GM12864 (cell line): ENCODE measurements at regions not wholly inside any gene's neighbourhood (a gene's known extent, or its start where the extent isn't known, plus 50 kb on each side); places are given as distances from the start of the nearest gene placed in this dataset.

Source experiments
- DNase-seq: peaks from one replicate; pipeline ENCODE4 v3.0.0-alpha.2; 2011; ENCODE audit warnings: low read depth
- H3K4me3 ChIP-seq: 2 replicates; pipeline ENCODE4 v1.5.1; 2011; ENCODE audit warnings: mild to moderate bottlenecking, low read depth, low read length, control low read depth
- CTCF ChIP-seq: IDR thresholded peaks from 2 replicates; pipeline ENCODE4 v1.5.1; 2011; ENCODE audit warnings: low read depth, mild to moderate bottlenecking, moderate library complexity, low read length, control low read depth, inconsistent platforms; ENCODE audit errors: missing control alignments

- TF ChIP-seq CTCF = no peak
- no peak overlapping the region for H3K4me3 ChIP-seq
- DNase-seq = no peak
These were observed 284.2 kb downstream of the SMARCA2 start for GRCh38 chr9:2299156-2299842.

GRCh38 chr9:2299843-2300205 is 284.7 kb downstream of the SMARCA2 start:
- no peak for TF ChIP-seq CTCF
- no peak overlapping the region for H3K4me3 ChIP-seq
- no peak for DNase-seq

GRCh38 chr9:2300325-2300724 is 285.2 kb downstream of the SMARCA2 start:
- H3K4me3 ChIP-seq = no peak overlapping the region
- TF ChIP-seq CTCF = no peak
- DNase-seq = no peak

GRCh38 chr9:2302606-2303005 is 287.5 kb downstream of the SMARCA2 start:
- no peak for DNase-seq
- TF ChIP-seq CTCF = no peak
- no peak overlapping the region for H3K4me3 ChIP-seq

- H3K4me3 ChIP-seq = no peak overlapping the region
- TF ChIP-seq CTCF = no peak
- no peak for DNase-seq
These were observed 287.9 kb downstream of the SMARCA2 start for GRCh38 chr9:2303056-2303455.

GRCh38 chr9:2307480-2307879 is 292.3 kb downstream of the SMARCA2 start:
- H3K4me3 ChIP-seq = no peak overlapping the region
- TF ChIP-seq CTCF = no peak
- no peak for DNase-seq

- no peak for TF ChIP-seq CTCF
- H3K4me3 ChIP-seq = no peak overlapping the region
- DNase-seq = no peak
These were observed 296.8 kb downstream of the SMARCA2 start for GRCh38 chr9:2311920-2312319.
